Mesodermal cell (in vitro differentiated cells): ENCODE measurements at regions not wholly inside any gene's neighbourhood (a gene's known extent, or its start where the extent isn't known, plus 50 kb on each side); places are given as distances from the start of the nearest gene placed in this dataset.

Source experiments
- H3K27ac ChIP-seq: 2 replicates; pipeline ENCODE4 v1.7.0; 2013; ENCODE audit warnings: mild to moderate bottlenecking, low read depth, low read length, moderate library complexity; ENCODE audit not compliant: severe bottlenecking
- H3K36me3 ChIP-seq: 2 replicates; pipeline ENCODE4 v1.7.1; 2013; ENCODE audit warnings: mild to moderate bottlenecking, low read length, moderate library complexity; ENCODE audit not compliant: control insufficient read depth, insufficient read depth
- H3K4me1 ChIP-seq: one replicate; pipeline ENCODE4 v1.7.1; 2013; ENCODE audit warnings: mild to moderate bottlenecking, low read length; ENCODE audit not compliant: insufficient read depth, control insufficient read depth, poor library complexity, severe bottlenecking
- H3K4me3 ChIP-seq: 2 replicates; pipeline ENCODE4 v1.7.0; 2013; ENCODE audit warnings: low read length, control low read depth, mild to moderate bottlenecking; ENCODE audit not compliant: insufficient read depth, poor library complexity, severe bottlenecking; ENCODE audit errors: extremely low read depth
- H3K9me3 ChIP-seq: 2 replicates; pipeline ENCODE4 v1.7.1; 2013; ENCODE audit warnings: mild to moderate bottlenecking, low read length, moderate library complexity; ENCODE audit not compliant: control insufficient read depth
- WGBS, 2 experiments: methylation state at CpG; one replicate each; pipeline ENCODE4 v1.1.5; 2013; ENCODE audit warnings: missing lambda C conversion rate in 2 of 2; ENCODE audit not compliant: insufficient coverage in 2 of 2; 5-methylcytosine and 5-hydroxymethylcytosine counted together

DNA sequence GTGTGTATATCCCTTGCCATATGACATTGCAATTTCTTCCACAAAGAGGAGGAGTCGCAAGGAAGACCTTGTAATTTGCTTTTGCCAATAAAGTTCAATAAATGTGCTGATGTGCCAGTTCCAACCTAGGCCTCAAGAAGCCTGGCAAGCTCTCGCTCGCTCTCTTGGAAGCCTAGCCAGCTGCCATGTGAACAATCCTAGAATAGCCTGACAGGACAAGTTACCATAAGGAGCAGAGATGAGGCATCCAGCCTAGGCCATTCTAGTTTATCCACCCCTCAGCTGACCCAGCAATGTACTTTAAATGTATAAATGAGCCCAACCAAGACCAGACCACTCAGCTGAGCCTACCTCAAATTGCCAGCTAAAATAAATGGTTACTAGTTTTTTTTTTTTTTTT is 145.7 kb upstream of the QRFPR start:
- Histone ChIP-seq H3K9me3 (no peaks in the 10 kb centered on the region), H3K36me3 (no peaks in the 10 kb centered on the region), H3K27ac (no peak overlapping the region), H3K4me1 (no peaks in the 10 kb centered on the region), H3K4me3 (no peak overlapping the region)
- WGBS, 2 experiments, result 95 to 100% methylated on average over 1 to 3 of the region's 3 CpGs

DNA sequence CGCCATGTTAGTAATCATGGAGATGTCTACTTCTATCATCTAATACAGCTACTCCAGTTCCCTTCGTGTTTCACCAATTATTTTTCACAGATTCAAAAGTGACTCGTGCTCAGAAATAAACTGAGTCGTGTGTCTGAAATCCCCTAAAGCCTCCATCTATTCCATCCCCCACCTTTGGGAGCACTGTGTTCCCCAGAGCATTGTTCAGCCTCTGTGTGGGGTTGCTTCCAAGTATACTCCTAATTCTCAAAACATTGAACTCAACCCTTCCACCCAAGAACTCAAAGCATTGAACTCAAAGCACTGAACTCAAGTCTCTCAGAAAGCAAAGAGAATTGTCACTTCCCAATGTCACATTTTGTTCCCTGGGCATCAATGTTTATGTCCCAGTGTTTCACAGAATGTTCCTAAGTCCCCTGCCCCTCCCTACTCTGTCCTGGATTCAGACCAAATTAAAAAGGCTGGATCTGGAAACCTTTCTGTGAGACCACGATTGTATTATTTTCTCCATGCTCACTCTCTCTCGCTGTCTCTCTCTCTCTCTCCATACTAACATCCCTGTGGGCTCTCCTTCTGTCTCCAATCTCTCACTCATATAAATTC is 138.5 kb upstream of the QRFPR start:
- Histone ChIP-seq H3K27ac (no peak overlapping the region), H3K4me3 (no peak overlapping the region), H3K4me1 (no peaks in the 10 kb centered on the region), H3K9me3 (no peaks in the 10 kb centered on the region), H3K36me3 (no peaks in the 10 kb centered on the region)
- WGBS, 2 experiments, result 93 to 94% methylated on average over 5 of the region's 6 CpGs

DNA sequence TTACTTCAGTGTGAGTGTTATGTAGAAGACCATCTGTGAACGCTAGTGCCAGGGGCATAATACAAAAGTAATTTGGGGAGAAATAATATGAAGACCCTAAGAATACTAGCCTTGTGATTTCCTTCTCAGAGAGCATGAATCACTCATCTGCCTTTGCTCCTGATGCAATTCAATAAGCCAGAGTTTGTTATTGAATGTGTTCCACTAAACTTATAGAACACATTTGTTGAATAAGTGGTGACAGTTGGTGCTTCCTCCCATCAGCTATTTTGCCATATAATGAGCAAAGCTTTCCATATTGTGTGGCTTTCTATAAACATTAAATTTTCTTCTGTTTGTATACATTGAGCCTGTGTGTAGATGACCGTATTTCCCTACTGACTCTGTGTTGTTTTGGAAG is 136.4 kb upstream of the QRFPR start:
- Histone ChIP-seq H3K4me1 (no peaks in the 10 kb centered on the region), H3K27ac (no peak overlapping the region), H3K36me3 (no peaks in the 10 kb centered on the region), H3K4me3 (no peak overlapping the region), H3K9me3 (no peaks in the 10 kb centered on the region)
- WGBS, 2 experiments, result 100% methylated on average over 1 of the region's 2 CpGs; no CpG with 5 or more reads in 1 of the 2 experiments

DNA sequence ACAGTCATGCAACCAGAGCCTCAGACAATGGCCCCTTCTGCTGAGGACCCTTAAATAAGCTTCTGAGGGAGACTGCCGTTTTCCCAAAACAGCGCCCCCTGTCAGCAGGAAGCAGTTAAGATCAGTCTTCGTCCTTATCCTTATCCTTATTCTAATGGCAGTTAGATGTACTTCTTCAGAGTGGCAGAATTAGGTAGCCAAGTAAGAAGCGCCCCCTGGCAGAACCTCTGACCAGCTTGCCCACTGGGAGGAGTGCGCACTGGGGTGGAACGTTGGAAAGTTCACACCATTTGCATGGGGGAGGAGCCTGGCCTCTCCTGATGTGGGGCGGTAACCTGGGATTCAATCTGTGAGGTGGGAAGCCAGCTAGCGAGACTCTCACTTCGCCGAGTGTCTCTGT is 133.6 kb upstream of the QRFPR start:
- Histone ChIP-seq H3K4me3 (no peak overlapping the region), H3K4me1 (no peaks in the 10 kb centered on the region), H3K9me3 (no peaks in the 10 kb centered on the region), H3K36me3 (no peaks in the 10 kb centered on the region), H3K27ac (no peak overlapping the region)
- WGBS, 2 experiments, result 80 to 83% methylated on average over 4 to 9 of the region's 10 CpGs

DNA sequence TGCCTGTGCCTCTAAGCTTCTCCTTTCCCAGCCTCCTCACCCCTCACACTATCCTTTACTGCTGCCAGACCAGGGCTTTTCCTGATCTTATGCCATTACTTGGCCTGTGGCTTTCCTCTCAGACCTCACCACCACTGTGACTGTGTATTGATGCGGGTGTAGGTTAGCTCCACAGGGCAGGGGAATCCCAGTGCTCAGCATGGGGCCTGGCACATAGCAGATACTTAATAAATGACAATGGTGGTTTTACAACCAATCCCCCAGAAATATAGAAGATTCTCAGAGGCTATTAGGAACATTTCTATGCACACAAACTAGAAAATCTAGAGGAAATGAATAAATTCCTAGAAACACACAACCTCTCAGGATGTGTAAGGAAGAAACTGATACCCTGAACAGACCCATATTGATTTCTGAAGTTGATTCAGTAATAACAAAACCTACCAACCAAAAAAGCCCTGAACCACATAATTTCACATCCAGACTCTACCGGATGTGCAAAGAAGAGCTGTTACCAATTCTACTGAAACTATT is 129.6 kb upstream of the QRFPR start:
- WGBS, 2 experiments, result 100% methylated on average over 1 of the region's 2 CpGs; no CpG with 5 or more reads in 1 of the 2 experiments
- H3K9me3 ChIP-seq, result no peaks in the 10 kb centered on the region
- H3K4me1 ChIP-seq, result no peaks in the 10 kb centered on the region
- H3K36me3 ChIP-seq, result no peaks in the 10 kb centered on the region
- H3K27ac ChIP-seq, result no peak overlapping the region
- no peak overlapping the region for H3K4me3 ChIP-seq

DNA sequence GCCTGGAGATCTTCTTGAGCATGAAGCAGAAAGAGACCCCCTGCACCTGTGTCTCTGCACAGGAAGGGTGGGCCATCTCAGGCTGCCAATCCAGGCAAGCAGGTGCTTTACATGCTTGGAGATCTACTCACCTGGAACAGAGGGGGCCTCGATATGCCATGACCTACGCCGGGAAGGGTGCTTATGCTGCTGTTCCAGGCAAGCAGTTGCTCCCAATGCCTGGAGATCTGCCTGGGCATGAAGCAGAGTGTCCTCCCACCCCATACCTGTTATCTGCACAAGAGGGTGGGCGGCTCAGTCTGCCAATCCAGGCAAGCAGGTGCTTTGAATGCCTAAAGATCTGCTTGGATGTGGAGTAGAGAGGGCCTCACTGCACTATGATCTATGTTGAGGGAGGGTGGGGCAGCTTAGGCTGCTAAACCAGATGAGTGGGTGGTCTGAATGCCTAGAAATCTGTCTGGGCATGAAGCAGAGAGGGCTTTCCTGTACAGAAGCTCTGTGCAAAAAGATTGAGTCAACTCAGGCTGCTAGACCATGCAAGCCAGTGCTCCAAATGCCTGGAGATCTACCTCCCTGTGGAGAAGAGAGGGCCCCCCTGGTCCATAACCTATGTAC is 104.5 kb upstream of the QRFPR start:
- WGBS, 2 experiments, result 93 to 94% methylated on average over 4 of the region's 4 CpGs
- no peaks in the 10 kb centered on the region for H3K4me1 ChIP-seq

DNA sequence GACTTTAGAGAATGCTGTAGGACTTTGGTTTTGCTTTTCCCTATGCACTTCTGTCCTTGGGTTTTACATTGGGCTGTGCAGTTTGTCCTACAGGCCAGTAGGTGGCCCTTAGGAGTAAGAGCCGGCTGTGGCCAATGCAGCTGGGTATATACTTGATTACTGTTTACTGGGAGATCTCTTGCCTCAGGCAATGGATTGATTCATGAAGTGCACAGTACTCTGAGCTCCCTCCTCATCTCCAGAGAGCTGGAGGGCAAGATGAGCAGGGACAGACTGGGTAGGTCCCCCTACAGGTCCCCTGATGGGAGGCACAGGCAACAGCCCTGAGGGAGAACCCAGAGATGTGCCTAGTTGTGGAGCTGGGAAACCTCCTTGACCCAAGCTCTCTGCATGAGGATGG is 103.8 kb upstream of the QRFPR start:
- no peak overlapping the region for H3K27ac ChIP-seq

More for the DNA sequence above, 104.5 kb upstream of the QRFPR start:
- Histone ChIP-seq H3K27ac (no peak overlapping the region), H3K4me3 (no peak overlapping the region), H3K9me3 (no peaks in the 10 kb centered on the region), H3K36me3 (no peaks in the 10 kb centered on the region)

DNA sequence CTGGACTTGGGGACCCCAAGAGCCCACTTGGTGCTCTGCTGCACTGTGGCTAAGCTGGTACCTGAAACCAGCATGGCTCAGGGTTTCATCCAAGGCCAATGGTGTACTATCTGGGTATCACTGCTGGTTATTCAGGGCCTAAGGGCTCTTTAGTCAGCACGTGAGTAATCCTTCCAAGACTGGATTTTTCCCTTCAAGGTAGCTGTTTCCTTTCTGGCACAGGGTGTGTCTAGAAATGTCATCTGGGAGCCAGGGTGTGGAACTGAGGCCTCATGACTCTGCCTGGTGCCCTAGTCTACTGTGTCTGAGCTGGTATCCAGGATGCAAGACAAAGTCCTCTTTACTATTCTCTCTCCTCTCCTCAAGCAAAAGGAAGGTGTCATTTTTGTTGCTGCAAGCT is 99.0 kb upstream of the QRFPR start:
- Histone ChIP-seq H3K9me3 (peaks cover 3% of the 10 kb centered on the region), H3K4me3 (no peak overlapping the region), H3K27ac (no peak overlapping the region), H3K36me3 (no peaks in the 10 kb centered on the region), H3K4me1 (no peaks in the 10 kb centered on the region)
- WGBS, 2 experiments, result 100% methylated on average over 1 of the region's 1 CpG; no CpG with 5 or more reads in 1 of the 2 experiments

More for the DNA sequence above, 103.8 kb upstream of the QRFPR start:
- Histone ChIP-seq H3K36me3 (no peaks in the 10 kb centered on the region), H3K9me3 (no peaks in the 10 kb centered on the region), H3K4me1 (no peaks in the 10 kb centered on the region), H3K4me3 (no peak overlapping the region)
- 10% methylated on average over 1 of the region's 1 CpG; no CpG with 5 or more reads in 1 of the 2 experiments for WGBS, 2 experiments

DNA sequence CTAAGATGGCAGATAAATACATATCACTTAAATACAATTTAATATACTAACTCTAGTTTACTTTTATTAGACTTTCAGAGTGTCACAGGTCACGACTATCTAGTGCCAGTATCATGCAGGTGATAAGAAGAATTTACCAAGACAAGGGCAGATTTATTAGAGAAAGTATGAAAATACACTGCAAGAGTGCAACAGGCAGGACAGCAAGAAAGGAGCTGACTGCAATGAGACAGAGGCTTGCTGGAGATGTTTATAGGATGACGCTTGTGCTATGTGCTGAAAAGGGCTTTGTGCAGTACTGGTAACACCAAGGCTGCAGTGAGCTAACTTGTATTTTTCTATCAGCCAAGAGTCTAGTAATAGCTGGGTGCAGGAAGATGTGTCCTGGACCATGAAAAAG is 96.7 kb upstream of the QRFPR start:
- 86 to 100% methylated on average over 1 to 2 of the region's 2 CpGs for WGBS, 2 experiments
- Histone ChIP-seq H3K36me3 (no peaks in the 10 kb centered on the region), H3K27ac (no peak overlapping the region), H3K9me3 (peaks cover 3% of the 10 kb centered on the region), H3K4me1 (no peaks in the 10 kb centered on the region), H3K4me3 (no peak overlapping the region)

DNA sequence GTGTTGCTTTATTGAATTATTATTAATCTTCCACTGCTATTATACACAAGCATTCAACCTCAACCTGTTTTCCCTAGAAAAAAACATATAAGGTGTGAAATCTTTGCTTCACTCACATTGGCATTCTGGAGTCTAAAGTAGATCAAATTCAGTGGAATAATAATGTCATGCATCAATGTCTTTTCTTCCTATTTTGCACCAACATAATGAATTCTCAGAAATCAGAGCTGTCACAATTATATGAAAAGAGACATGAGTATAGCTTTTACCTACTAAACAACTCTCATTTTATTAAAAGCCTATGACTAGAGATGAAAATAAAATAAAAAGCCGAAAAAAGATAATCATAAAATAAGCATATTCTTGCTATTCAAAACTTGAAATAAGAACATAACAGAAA is 96.3 kb upstream of the QRFPR start:
- Histone ChIP-seq H3K27ac (no peak overlapping the region), H3K4me1 (no peaks in the 10 kb centered on the region), H3K9me3 (peaks cover 3% of the 10 kb centered on the region), H3K36me3 (no peaks in the 10 kb centered on the region), H3K4me3 (no peak overlapping the region)
- WGBS, 2 experiments, result no CpG with 5 or more reads among the region's 1 CpG
